ENCODE measurements at regions not wholly inside any gene's neighbourhood (a gene's known extent, or its start where the extent isn't known, plus 50 kb on each side); places are given as distances from the start of the nearest gene placed in this dataset.

GRCh38 chr16:85555719-85556455 is 57.2 kb upstream of the GSE1 start (continued):
- TF ChIP-seq CTCF (conservative IDR thresholded peaks at IDR 0.05; ENCODE audit: low read depth, low read length), result no peak
- TF ChIP-seq CHD1 (IDR thresholded peaks at IDR 0.05; ENCODE audit: low read depth, low read length), result no peak
- TF ChIP-seq RAD21 (IDR thresholded peaks at IDR 0.05; ENCODE audit: low read length), result no peak
- TF ChIP-seq SMC3 (IDR thresholded peaks at IDR 0.05; ENCODE audit: low read depth, low read length), result no peak

Data from IMR-90 (cell line).